SKM-1 treated with dmso at 0.1 percent for 144 hours (cell line): ENCODE measurements at regions not wholly inside any gene's neighbourhood (a gene's known extent, or its start where the extent isn't known, plus 50 kb on each side); places are given as distances from the start of the nearest gene placed in this dataset.

Experiments
- DNase-seq: peaks from one replicate; lab custom pipeline; 2025; ENCODE audit not compliant: unreplicated experiment; lab: John Stamatoyannopoulos, UW

DNA sequence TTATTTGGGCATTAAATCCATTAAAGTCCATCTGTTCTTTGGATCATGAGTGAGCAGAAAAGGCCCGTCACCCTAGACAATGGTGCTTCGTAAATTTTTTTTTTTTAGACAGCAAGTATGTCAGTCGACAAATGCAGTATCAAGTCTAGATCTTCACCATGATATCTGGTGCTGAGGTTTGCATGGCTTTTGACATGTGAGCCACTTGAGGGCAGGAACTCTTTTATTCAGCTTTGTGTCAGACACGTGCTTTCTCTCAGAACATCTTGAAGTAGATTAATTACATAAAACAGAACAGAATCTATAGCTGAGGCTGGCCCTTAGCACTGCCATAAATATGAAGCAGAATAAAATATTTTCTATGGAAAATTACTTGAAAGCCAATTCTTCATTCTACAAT is 62.9 kb upstream of the CARD18 start:
- DNase-seq, result no peak

- no peak for DNase-seq
These were observed 61.6 kb upstream of the CARD18 start for GRCh38 chr11:105201166-105201565.

DNA sequence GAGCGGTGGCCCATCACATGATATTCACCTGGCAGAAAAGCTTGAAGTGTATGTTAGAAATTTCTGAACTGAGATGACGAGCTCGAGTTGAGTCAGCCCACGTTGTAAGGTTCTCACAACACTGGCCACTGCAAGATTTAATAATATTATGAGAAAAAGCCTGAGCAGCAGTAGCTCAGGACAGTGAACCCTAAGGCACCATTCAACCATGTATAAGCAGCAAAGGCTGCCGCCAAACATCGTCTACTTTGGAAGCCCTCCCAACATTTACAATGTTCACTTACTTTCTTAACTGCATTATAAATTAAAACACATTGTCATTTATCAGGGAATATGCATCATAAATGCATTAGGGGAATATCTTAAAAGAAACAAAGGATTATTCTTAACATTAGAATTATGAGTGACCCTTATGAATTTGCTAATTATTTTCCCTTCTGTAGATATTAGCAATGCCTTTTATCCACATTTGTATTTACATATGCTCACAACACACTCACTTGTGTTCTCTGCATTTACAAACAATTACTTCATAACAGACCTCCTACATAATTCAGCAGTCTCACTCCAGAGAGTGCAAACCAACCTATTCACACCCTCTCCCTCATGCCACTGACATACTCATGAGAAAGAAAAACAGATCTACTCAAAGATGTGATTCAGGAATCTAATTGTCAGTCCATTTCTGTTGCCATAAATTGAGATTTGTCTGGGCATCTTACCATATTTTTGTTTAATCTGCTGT is 57.7 kb upstream of the CARD18 start:
- no peak for DNase-seq

- no peak for DNase-seq
These were observed 53.7 kb upstream of the CARD18 start for GRCh38 chr11:105193260-105193659.

DNA sequence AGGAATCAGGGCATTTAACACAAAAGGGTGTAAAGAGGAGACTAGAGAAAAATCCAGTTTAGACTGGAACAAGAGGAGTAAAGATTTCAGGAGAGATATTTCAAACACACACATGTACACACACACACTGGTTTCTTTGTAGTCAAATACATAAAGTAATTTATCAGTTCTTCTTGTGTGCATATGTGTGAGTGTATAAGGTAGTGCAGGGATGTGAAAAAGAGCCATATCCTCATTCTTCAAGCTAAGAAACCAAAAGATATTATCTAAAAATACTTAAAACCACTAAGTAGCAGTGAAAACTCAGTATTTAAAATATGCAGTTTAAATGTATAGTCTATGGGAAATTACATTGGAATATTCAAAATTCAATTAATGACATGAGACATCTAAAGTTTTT is 52.5 kb upstream of the CARD18 start:
- no peak for DNase-seq

DNA sequence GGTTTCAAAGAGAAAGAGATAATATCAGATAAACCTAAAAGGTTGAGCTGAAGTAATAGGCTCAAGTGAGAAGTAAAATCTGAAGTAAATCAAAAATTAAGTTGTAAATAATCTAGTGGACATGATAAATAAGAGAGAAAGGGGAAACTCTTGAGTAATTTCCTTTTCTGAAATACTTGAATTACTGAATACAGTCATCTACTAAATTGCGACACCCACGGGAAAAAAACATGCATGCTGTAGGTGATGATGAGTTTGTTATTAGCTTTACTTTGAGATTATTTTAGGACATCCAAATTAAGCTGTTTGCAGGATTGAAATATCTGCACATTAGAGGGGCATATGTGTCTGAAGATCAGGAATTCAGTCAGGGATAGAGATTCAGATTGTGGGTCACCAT is 50.0 kb upstream of the CARD18 start:
- DNase-seq, result peak; percentile 4
